ENCODE measurements at regions not wholly inside any gene's neighbourhood (a gene's known extent, or its start where the extent isn't known, plus 50 kb on each side); places are given as distances from the start of the nearest gene placed in this dataset.

- Histone ChIP-seq H2AFZ (ENCODE audit: low read depth, low read length) (no peak overlapping the region), H4K20me1 (replicated peaks; ENCODE audit: control insufficient read depth, extremely low read depth, insufficient read depth, low read length) (no peaks in the 10 kb centered on the region), H3K27me3 (ENCODE audit: control insufficient read depth in 2 of 2, insufficient read depth in 2 of 2, low read length in 2 of 2) (no peaks in the 10 kb centered on the region), H3K4me1 (ENCODE audit: control insufficient read depth, extremely low read depth, insufficient read depth, low read length) (peaks cover 25% of the 10 kb centered on the region), H3K4me2 (ENCODE audit: insufficient read depth, low read length) (no peak overlapping the region), H3K79me2 (ENCODE audit: control insufficient read depth, insufficient read depth, low read length) (no peaks in the 10 kb centered on the region), H3K36me3 (ENCODE audit: control insufficient read depth in 2 of 2, extremely low read depth in 1 of 2, insufficient read depth in 2 of 2, low read length in 2 of 2) (no peaks in the 10 kb centered on the region), H3K9me3 (replicated peaks; ENCODE audit: control insufficient read depth, insufficient read depth, low read length) (no peaks in the 10 kb centered on the region), H3K9ac (replicated peaks; ENCODE audit: extremely low read depth, insufficient read depth, low read length) (no peak overlapping the region), H3K9me1 (replicated peaks; ENCODE audit: control insufficient read depth, extremely low read depth, insufficient read depth, low read length) (no peaks in the 10 kb centered on the region), H3K27ac (ENCODE audit: insufficient read depth, low read depth, low read length) (no peak overlapping the region), H3K4me3 (replicated peaks in 1 of 3; ENCODE audit: insufficient read depth in 1 of 3, low read depth in 1 of 3, low read length in 3 of 3) (no peak overlapping the region)
- intact Hi-C loops (cut with micrococcal nuclease) (loop anchor here (5.0 to 10.0 kb wide), 4 partner anchors 152 to 1120 kb away; no protein-coding TSS in a partner anchor), dilution Hi-C loops (cut with MboI; ENCODE audit: extremely low pct_ligation_motif_present, low sequenced_read_pairs) (no loop called here)
- peak; percentile 15 for DNase-seq (ENCODE audit: low read depth, low spot score)
- TF ChIP-seq FOS (IDR thresholded peaks at IDR 0.05; ENCODE audit: borderline replicate concordance, insufficient read depth, low read length) (no peak), MAX (IDR thresholded peaks at IDR 0.05; ENCODE audit: insufficient read depth, insufficient read length) (no peak), GATA2 (IDR thresholded peaks at IDR 0.05; ENCODE audit: insufficient read depth, insufficient read length, low read depth, low read length) (no peak), POLR2AphosphoS5 (IDR thresholded peaks at IDR 0.05; ENCODE audit: insufficient read depth, low read depth, low read length) (no peak), CTCF (IDR thresholded peaks at IDR 0.05; ENCODE audit: extremely low read depth in 1 of 2, insufficient read depth in 1 of 2, low read depth in 1 of 2, low read length in 2 of 2) (no peak), POLR2A (IDR thresholded peaks at IDR 0.05; ENCODE audit: low read depth, low read length) (no peak), JUN (IDR thresholded peaks at IDR 0.05; ENCODE audit: borderline replicate concordance, insufficient read depth, insufficient read length, low read depth) (no peak), EZH2 (IDR thresholded peaks at IDR 0.05; ENCODE audit: borderline replicate concordance, low read depth, low read length, severe bottlenecking) (no peak), MYC (IDR thresholded peaks at IDR 0.05; ENCODE audit: low read depth, low read length) (no peak)
- CTCF ChIA-PET = no interaction called here
- no peak for FAIRE-seq
- POLR2A ChIA-PET = no interaction called here
- no TSS peak for BruUV-seq (replicated peaks)
These were observed 361.9 kb upstream of the KCNMB2 start for GRCh38 chr3:178174201-178174915.
